Activated CD8-positive, alpha-beta memory T cell treated with anti-CD3 and anti-CD28 coated beads for 4 hours (primary cell): ENCODE measurements at regions not wholly inside any gene's neighbourhood (a gene's known extent, or its start where the extent isn't known, plus 50 kb on each side); places are given as distances from the start of the nearest gene placed in this dataset.

Experiments
- DNase-seq, 2 donors: peaks; one replicate each; pipeline ENCODE4 v3.0.0-alpha.2; 2020; ENCODE audit warnings: low read depth in 2 of 2

- no peak for DNase-seq
Observed at GRCh38 chr5:18099261-18099660, 465.0 kb downstream of the TAF11L14 start.

- DNase-seq: no peak
Observed at GRCh38 chr5:18101532-18101931, 467.3 kb downstream of the TAF11L14 start.

GRCh38 chr5:18102733-18103132 lies 468.5 kb downstream of the TAF11L14 start:
- DNase-seq: no peak

GRCh38 chr5:18105449-18105848 lies 471.2 kb downstream of the TAF11L14 start:
- no peak for DNase-seq

GRCh38 chr5:18111906-18112465 lies 477.7 kb downstream of the TAF11L14 start:
- DNase-seq: no peak

- DNase-seq: no peak
Observed at GRCh38 chr5:18113721-18114120, 479.5 kb downstream of the TAF11L14 start.

GRCh38 chr5:18114151-18114757 lies 480.0 kb downstream of the TAF11L14 start:
- no peak for DNase-seq

GRCh38 chr5:18117968-18118367 lies 483.7 kb downstream of the TAF11L14 start:
- no peak for DNase-seq

GRCh38 chr5:18119156-18119785 lies 485.0 kb downstream of the TAF11L14 start:
- no peak for DNase-seq

- DNase-seq: no peak
Observed at GRCh38 chr5:18141222-18141621, 507.0 kb downstream of the TAF11L14 start.

GRCh38 chr5:18142831-18143230 lies 508.6 kb downstream of the TAF11L14 start:
- DNase-seq: no peak

GRCh38 chr5:18152671-18153070 lies 518.4 kb downstream of the TAF11L14 start:
- no peak for DNase-seq

GRCh38 chr5:18158166-18158565 lies 523.9 kb downstream of the TAF11L14 start:
- no peak for DNase-seq

- no peak for DNase-seq
Observed at GRCh38 chr5:18159331-18159730, 525.1 kb downstream of the TAF11L14 start.

- DNase-seq: no peak
Observed at GRCh38 chr5:18171684-18172083, 537.4 kb downstream of the TAF11L14 start.

- DNase-seq: no peak
Observed at GRCh38 chr5:18179579-18179978, 545.3 kb downstream of the TAF11L14 start.

GRCh38 chr5:18181575-18181974 lies 547.3 kb downstream of the TAF11L14 start:
- no peak for DNase-seq

GRCh38 chr5:18195910-18196309 lies 561.6 kb downstream of the TAF11L14 start:
- DNase-seq: no peak

- no peak for DNase-seq
Observed at GRCh38 chr5:18197734-18198133, 563.5 kb downstream of the TAF11L14 start.

GRCh38 chr5:18202164-18202563 lies 567.9 kb downstream of the TAF11L14 start:
- DNase-seq: no peak

- no peak for DNase-seq
Observed at GRCh38 chr5:18203296-18203695, 569.0 kb downstream of the TAF11L14 start.

GRCh38 chr5:18213666-18214065 lies 579.4 kb downstream of the TAF11L14 start:
- no peak for DNase-seq

GRCh38 chr5:18216016-18216415 lies 581.8 kb downstream of the TAF11L14 start:
- no peak for DNase-seq
